ENCODE measurements at regions not wholly inside any gene's neighbourhood (a gene's known extent, or its start where the extent isn't known, plus 50 kb on each side); places are given as distances from the start of the nearest gene placed in this dataset.

- ChIA-PET CTCF (no interaction called here), POLR2A (ENCODE audit: low non-redundant PET) (interaction anchor here (0.6 kb wide), 1 partner anchor 230 kb away, joined by 3 read pairs; no protein-coding TSS in a partner anchor)
- no peak for TF ChIP-seq CTCF (conservative IDR thresholded peaks at IDR 0.05; ENCODE audit: low read depth, low read length)
- no peak for TF ChIP-seq EZH2 (IDR thresholded peaks at IDR 0.05; ENCODE audit: borderline replicate concordance, low read depth, low read length, poor library complexity, severe bottlenecking)
- Histone ChIP-seq H3K27ac (ENCODE audit: low read depth, low read length, poor library complexity, severe bottlenecking) (no peak overlapping the region), H3K9me3 (ENCODE audit: low read depth, low read length, poor library complexity, severe bottlenecking) (no peaks in the 10 kb centered on the region), H3K4me1 (ENCODE audit: insufficient read depth, low read length, poor library complexity, severe bottlenecking) (no peaks in the 10 kb centered on the region), H3K36me3 (ENCODE audit: insufficient read depth, low read length, poor library complexity, severe bottlenecking) (no peaks in the 10 kb centered on the region), H3K27me3 (replicated peaks; ENCODE audit: insufficient read depth, low read depth, low read length, poor library complexity) (peaks cover 2% of the 10 kb centered on the region), H3K4me3 (ENCODE audit: low read depth, low read length, poor library complexity, severe bottlenecking) (no peak overlapping the region)
- no TSS peak for BruUV-seq (replicated peaks)
- intact Hi-C loops (cut with micrococcal nuclease; ENCODE audit: unreplicated experiment) = no loop called here
- no peak for DNase-seq (ENCODE audit: low spot score)
These were observed 322.4 kb downstream of the PTEN start for GRCh38 chr10:88185830-88186229.

- Histone ChIP-seq H3K4me3 (ENCODE audit: low read depth, low read length, poor library complexity, severe bottlenecking) (no peak overlapping the region), H3K27me3 (replicated peaks; ENCODE audit: insufficient read depth, low read depth, low read length, poor library complexity) (peaks cover 2% of the 10 kb centered on the region), H3K27ac (ENCODE audit: low read depth, low read length, poor library complexity, severe bottlenecking) (no peak overlapping the region), H3K4me1 (ENCODE audit: insufficient read depth, low read length, poor library complexity, severe bottlenecking) (no peaks in the 10 kb centered on the region), H3K36me3 (ENCODE audit: insufficient read depth, low read length, poor library complexity, severe bottlenecking) (no peaks in the 10 kb centered on the region), H3K9me3 (ENCODE audit: low read depth, low read length, poor library complexity, severe bottlenecking) (no peaks in the 10 kb centered on the region)
- TF ChIP-seq EZH2 (IDR thresholded peaks at IDR 0.05; ENCODE audit: borderline replicate concordance, low read depth, low read length, poor library complexity, severe bottlenecking) (no peak), CTCF (conservative IDR thresholded peaks at IDR 0.05; ENCODE audit: low read depth, low read length) (no peak)
- ChIA-PET POLR2A (ENCODE audit: low non-redundant PET) (no interaction called here), CTCF (no interaction called here)
- BruUV-seq (replicated peaks) = no TSS peak
- intact Hi-C loops (cut with micrococcal nuclease; ENCODE audit: unreplicated experiment) = no loop called here
- no peak for DNase-seq (ENCODE audit: low spot score)
These were observed 322.9 kb downstream of the PTEN start for GRCh38 chr10:88186335-88186734.

GRCh38 chr10:88187472-88187871 is 324.0 kb downstream of the PTEN start:
- DNase-seq (ENCODE audit: low spot score) = no peak
- CTCF ChIA-PET = no interaction called here
- intact Hi-C loops (cut with micrococcal nuclease; ENCODE audit: unreplicated experiment) = no loop called here
- POLR2A ChIA-PET (ENCODE audit: low non-redundant PET) = no interaction called here
- Histone ChIP-seq H3K36me3 (ENCODE audit: insufficient read depth, low read length, poor library complexity, severe bottlenecking) (no peaks in the 10 kb centered on the region), H3K27ac (ENCODE audit: low read depth, low read length, poor library complexity, severe bottlenecking) (no peak overlapping the region), H3K9me3 (ENCODE audit: low read depth, low read length, poor library complexity, severe bottlenecking) (no peaks in the 10 kb centered on the region), H3K27me3 (replicated peaks; ENCODE audit: insufficient read depth, low read depth, low read length, poor library complexity) (peaks cover 2% of the 10 kb centered on the region), H3K4me1 (ENCODE audit: insufficient read depth, low read length, poor library complexity, severe bottlenecking) (no peaks in the 10 kb centered on the region), H3K4me3 (ENCODE audit: low read depth, low read length, poor library complexity, severe bottlenecking) (no peak overlapping the region)
- TF ChIP-seq CTCF (conservative IDR thresholded peaks at IDR 0.05; ENCODE audit: low read depth, low read length) (no peak), EZH2 (IDR thresholded peaks at IDR 0.05; ENCODE audit: borderline replicate concordance, low read depth, low read length, poor library complexity, severe bottlenecking) (no peak)
- no TSS peak for BruUV-seq (replicated peaks)

Measured in A673 (cell line).